H1 (cell line): ENCODE measurements at regions not wholly inside any gene's neighbourhood (a gene's known extent, or its start where the extent isn't known, plus 50 kb on each side); places are given as distances from the start of the nearest gene placed in this dataset.

Experiments
- CBX8 ChIP-seq: fragments of 300-800, 300-1000 bp; sonication (generic); IDR thresholded peaks from 2 replicates; pipeline ENCODE4 v1.7.1; 2016; ENCODE audit warnings: low read depth, low read length, borderline replicate concordance
- CEBPB ChIP-seq: IDR thresholded peaks from 2 replicates; pipeline ENCODE4 v1.6.1; 2012; ENCODE audit warnings: low read depth, low read length
- CTCF ChIP-seq, 3 experiments: IDR thresholded peaks; 1 replicate in 2 of 3; 2 replicates in 1 of 3; pipeline versions ENCODE4 v1.5.1 to v1.6.1; 2011; ENCODE audit warnings: low read length in 3 of 3, mild to moderate bottlenecking in 3 of 3, inconsistent platforms in 2 of 3, low read depth in 1 of 3, moderate library complexity in 1 of 3; ENCODE audit not compliant: insufficient read depth in 1 of 3; ENCODE audit errors: control extremely low read depth in 1 of 3
- EZH2 ChIP-seq: fragments of 200-600 bp; sonication (generic); IDR thresholded peaks from 2 replicates; pipeline ENCODE4 v1.7.1; 2012; ENCODE audit warnings: low read depth, mild to moderate bottlenecking, moderate library complexity, low read length, inconsistent platforms; ENCODE audit not compliant: severe bottlenecking
- FOSL1 ChIP-seq: IDR thresholded peaks from 2 replicates; pipeline ENCODE4 v1.6.1; 2011; ENCODE audit warnings: mild to moderate bottlenecking, low read depth, low read length, moderate library complexity; ENCODE audit not compliant: insufficient read depth
- HDAC6 ChIP-seq: IDR thresholded peaks from one replicate; pipeline ENCODE4 v1.7.1; 2012; ENCODE audit warnings: low read depth, mild to moderate bottlenecking, inconsistent platforms, low read length, moderate library complexity
- MAX ChIP-seq: IDR thresholded peaks from 2 replicates; pipeline ENCODE4 v1.6.1; 2012; ENCODE audit warnings: inconsistent platforms
- POLR2AphosphoS5 ChIP-seq: IDR thresholded peaks from 2 replicates; pipeline ENCODE4 v1.6.1; 2011; ENCODE audit warnings: low read depth, low read length
- ZNF274 ChIP-seq: IDR thresholded peaks from 2 replicates; pipeline ENCODE4 v1.7.0; 2012; ENCODE audit warnings: low read length, borderline replicate concordance; ENCODE audit errors: extremely low read depth

- TF ChIP-seq CTCF (IDR thresholded peaks at IDR 0.05; ENCODE audit: control extremely low read depth in 1 of 3, insufficient read depth in 1 of 3, low read depth in 1 of 3, low read length in 3 of 3), result no peak
- TF ChIP-seq CBX8, result no peak
- no peak for TF ChIP-seq HDAC6
- no peak for TF ChIP-seq POLR2AphosphoS5
- no peak for TF ChIP-seq ZNF274
- no peak for TF ChIP-seq CEBPB
- TF ChIP-seq MAX, result no peak
- no peak for TF ChIP-seq EZH2
- TF ChIP-seq FOSL1, result no peak
Observed at GRCh38 chr14:41397926-41398325, 208.8 kb upstream of the LRFN5 start.
